GM18909 (cell line): ENCODE measurements at regions not wholly inside any gene's neighbourhood (a gene's known extent, or its start where the extent isn't known, plus 50 kb on each side); places are given as distances from the start of the nearest gene placed in this dataset.
"Not testable (repeated sequence)": the region's sequence is repeated elsewhere in the genome, so short reads cannot be mapped to it uniquely, and the experiment has no call there.

Experiments
- ATAC-seq: cut with Tn5 transposase; IDR thresholded peaks from one replicate; pipeline ENCODE4 v1.9.1; 2021; ENCODE audit warnings: mild to moderate bottlenecking; ENCODE audit not compliant: unreplicated experiment, poor library complexity

DNA sequence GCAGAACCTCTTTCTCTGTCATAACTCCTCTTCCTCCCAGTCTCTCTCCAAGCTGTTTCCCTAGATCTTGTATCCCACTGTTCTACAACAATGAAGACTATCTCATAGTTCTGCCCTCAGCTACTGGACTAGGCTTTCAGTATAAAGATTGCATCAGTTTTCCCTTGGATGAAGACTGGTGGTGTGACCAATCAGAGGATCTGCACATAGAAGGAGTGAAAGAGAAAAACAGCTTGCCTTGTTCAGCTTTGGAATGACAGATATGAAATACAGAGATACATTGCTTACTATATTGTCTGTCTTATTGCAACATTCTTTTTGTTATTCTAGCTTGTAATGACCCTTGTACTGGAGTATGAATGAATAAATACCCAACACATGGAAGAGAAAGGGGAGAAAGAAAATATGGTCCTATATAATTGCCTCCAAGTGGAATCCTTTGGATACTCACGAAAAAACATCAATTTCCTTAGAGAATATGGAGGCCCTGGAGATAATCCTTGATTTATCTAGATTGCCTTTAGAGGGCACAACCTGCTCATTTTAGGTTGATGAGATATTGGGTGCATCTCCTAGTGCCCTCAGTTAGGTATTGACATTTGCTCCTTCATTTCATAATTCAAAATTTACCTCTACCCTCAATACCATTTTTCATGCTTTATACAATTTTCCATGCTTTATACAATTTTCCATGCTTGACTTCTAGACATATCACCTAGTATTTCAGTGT is 395.8 kb downstream of the NAF1 start:
- no peak for ATAC-seq

GRCh38 chr4:162767083-162767482 is 399.6 kb downstream of the NAF1 start:
- ATAC-seq = no peak

- no peak for ATAC-seq
These were observed 404.7 kb downstream of the NAF1 start for GRCh38 chr4:162761965-162762364.

GRCh38 chr4:162740228-162740627 is 426.5 kb downstream of the NAF1 start:
- not testable (repeated sequence) for ATAC-seq

DNA sequence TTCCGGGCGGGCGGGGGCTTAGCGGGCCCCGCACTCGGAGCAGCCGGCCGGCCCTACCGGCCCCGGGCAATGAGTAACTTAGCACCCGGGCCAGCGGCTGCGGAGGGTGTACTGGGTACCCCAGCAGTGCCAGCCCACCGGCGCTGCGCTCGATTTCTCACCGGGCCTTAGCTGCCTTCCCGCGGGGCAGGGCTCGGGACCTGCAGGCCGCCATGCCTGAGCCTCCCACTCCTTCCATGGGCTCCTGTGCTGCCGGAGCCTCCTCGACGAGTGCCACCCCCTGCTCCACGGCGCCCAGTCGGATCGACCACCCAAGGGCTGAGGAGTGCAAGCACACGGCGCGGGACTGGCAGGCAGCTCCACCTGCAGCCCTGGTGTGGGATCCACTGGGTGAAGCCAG is 427.1 kb downstream of the NAF1 start:
- ATAC-seq = not testable (repeated sequence)

DNA sequence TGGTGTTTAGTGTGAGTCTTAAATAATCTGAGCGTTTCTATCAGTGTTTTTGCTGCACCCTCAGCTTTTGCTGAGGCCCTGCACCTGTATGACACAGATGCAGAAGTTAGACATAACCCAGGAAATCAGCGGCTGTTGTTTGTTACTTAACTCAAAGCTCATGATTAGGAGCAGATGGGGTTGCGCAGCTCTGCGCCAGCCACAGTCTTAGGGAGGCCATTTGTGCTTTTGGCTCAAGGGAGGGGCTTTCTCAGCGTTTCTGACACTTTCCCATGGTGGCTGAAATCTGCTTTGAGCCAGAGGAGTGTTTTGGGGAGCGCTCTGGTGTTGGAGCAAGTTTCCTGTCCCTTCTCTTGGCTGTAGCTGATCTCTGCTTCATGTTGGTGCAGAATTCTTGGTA is 433.8 kb downstream of the NAF1 start:
- ATAC-seq = no peak

DNA sequence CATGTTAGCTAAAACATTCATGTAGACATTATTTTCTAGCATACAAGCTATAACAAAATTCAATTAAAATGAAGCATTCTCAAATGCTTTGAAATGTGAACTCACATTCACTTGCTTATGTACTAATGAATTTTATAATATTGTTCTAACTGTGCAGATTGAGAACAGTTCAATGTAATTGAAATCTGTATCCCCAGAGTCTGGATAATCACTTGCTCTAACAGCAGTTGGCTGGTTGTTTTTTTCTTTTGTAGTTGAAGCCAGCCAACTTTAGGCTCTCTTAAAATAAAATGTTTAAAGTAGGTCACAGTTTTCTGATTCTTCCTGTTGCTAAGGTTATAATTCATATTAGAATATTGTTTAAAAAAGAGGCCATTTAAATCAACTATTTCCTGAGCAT is 438.9 kb downstream of the NAF1 start:
- no peak for ATAC-seq

- ATAC-seq = no peak
These were observed 439.5 kb downstream of the NAF1 start for GRCh38 chr4:162727232-162727631.

GRCh38 chr4:162715401-162715800 is 451.3 kb downstream of the NAF1 start:
- no peak for ATAC-seq

- ATAC-seq = no peak
These were observed 458.7 kb downstream of the NAF1 start for GRCh38 chr4:162707962-162708361.

DNA sequence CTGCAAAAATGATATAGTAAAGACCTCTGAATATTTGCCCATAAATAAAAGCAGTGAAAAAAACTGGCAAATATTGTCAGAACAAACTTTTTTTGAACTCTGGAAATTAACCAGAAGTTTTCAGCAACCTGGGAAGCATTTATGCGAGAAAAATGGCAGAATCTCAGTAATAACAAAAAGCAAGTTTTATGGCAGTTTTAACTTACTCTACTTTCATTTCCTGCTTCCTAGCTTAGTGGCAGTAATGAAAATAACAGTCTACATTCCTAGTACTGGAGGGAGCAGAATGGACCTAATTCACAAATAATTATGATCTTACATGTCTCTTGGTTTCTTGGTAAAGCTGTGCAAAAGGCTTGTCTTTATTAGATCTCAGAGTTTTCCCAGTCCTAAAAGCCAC is 460.1 kb downstream of the NAF1 start:
- ATAC-seq = no peak

DNA sequence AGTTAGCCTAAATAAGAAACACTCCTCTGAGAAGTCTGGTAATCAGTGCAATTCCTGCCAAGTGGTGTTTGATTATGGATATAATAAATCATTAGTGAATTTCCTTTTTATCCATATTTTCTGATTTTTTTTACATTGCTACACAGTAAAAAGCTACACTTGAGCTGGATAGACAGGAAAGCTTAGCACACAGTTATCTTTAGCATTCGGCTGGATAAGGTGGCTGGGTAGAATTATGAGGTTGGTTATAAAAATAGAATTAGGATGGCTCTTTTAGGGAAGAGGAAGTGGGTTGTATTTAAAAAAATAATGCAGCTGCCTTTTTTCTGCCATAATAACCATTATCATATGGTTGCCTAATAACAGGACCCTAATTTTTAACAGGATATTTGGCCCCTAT is 460.6 kb downstream of the NAF1 start:
- ATAC-seq = no peak

- no peak for ATAC-seq
These were observed 461.4 kb downstream of the NAF1 start for GRCh38 chr4:162705130-162705803.

- no peak for ATAC-seq
These were observed 465.8 kb downstream of the NAF1 start for GRCh38 chr4:162700815-162701361.

DNA sequence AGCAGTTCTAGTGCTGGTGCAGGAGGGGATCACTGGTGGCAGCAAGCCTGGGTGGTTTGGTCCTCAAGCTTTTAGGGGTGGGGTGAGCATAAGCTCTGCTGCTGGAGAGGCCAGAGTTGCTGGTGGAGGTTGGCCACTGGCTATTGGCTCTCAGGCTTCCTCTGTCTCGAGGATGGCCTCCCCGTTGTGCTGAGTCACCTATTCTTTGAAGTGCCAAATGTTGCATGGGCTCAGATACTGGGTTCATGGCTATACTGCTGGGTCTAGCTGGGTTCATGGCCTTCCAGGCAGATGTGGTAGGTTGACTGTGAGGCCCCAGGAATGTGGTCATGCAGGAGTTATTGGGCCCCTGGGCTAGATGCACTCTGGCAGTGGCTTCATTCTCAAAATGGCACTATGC is 466.3 kb downstream of the NAF1 start:
- ATAC-seq = no peak

DNA sequence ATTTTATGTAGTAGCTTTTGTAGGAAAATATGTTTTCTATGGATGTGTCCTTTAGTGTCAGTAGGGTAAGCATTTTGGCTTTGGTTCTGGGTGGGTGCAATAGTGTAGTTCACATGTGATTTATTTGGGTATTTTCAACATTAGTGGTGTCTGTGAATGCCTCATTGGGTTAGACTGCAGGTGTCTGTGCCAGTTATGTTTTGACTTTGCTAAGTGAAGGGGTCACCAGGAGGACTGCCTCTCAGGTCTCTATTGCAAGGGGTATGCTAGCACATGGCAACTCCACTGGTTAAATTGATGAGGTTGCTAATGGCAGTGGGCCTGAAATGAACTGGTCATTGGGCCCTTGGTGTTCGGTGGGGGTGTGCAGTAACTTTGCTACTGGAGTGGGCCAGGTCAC is 467.1 kb downstream of the NAF1 start:
- no peak for ATAC-seq

DNA sequence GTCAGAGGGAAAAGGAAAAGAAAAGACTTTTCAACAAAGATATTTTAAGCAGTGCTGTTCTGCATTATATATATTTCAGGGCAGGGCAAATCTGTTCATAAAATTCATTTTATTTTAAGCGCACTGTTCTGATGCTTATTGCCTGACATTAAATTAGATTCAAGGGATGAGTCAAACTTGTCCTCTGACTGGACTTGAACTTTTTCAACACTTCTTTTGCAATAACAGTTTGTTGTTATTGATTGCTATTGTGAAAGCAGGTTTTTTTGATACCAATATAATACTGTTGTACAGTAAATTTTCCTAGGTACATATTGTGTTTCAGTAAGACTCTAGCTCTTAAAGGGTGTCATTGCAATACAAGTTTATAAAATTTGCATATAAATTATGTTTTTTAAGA is 481.3 kb downstream of the NAF1 start:
- no peak for ATAC-seq

- ATAC-seq = no peak
These were observed 481.7 kb downstream of the NAF1 start for GRCh38 chr4:162684998-162685397.

DNA sequence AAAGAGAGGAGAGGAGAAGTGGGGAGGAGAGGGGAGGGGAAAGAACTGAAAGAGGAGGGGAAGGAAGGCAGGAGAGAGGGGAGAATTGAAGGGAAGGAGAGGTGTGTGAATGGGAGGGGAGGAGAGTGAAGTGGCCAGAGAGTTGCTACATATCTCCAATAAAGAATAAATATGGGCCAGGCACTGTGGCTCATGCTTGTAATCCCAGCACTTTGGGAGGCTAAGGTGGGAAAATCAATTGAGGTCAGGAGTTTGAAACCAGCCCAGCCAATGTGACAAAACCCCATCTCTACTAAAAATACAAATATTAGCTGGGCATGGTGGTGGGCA is 482.4 kb downstream of the NAF1 start:
- ATAC-seq = peak; percentile 10

- ATAC-seq = peak; percentile 98
These were observed 482.9 kb downstream of the NAF1 start for GRCh38 chr4:162683659-162684370.

DNA sequence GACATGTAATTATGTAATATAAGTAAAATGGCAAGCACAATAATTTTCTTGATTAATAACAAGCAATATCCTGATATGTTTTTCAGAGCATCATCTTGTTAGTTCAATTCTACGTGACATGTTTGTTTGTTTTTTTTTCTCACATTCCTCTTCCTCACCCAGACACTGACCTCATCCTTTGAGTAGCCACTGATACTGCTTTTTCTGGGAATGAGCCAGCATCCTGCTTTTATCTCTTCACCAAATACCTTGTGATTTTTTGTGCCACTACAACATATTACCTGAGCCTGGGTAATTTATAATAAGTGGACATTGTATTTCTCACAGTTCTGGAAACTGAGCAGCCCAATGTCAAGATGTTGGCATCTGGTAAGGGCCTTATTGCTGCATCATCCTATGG is 484.0 kb downstream of the NAF1 start:
- no peak for ATAC-seq
